GM21447 (cell line): ENCODE measurements at regions not wholly inside any gene's neighbourhood (a gene's known extent, or its start where the extent isn't known, plus 50 kb on each side); places are given as distances from the start of the nearest gene placed in this dataset.

ENCODE experiments used
- ATAC-seq: cut with Tn5 transposase; IDR thresholded peaks from one replicate; pipeline ENCODE4 v1.9.1; 2021; ENCODE audit not compliant: unreplicated experiment

DNA sequence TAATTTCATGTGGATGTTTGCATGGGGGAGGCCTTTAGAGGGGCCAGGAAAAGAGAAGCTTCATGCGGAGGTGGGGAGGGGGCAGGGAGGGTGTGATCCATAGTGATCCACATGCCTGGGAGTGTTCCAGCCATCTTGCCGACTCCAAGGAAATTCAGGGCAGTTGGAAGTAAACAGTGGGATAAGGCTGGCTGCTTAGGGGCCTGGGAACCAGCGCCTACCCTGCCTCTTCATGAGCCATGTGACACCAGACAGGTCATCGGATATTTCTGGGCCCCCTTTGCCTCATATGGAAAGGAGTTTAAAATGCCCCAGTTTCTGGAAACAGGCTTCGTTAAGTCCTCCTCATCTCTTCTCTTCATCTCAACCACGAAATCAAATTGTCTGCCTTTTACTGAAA, 983.2 kb downstream of the BCL11B start:
- ATAC-seq = no peak

DNA sequence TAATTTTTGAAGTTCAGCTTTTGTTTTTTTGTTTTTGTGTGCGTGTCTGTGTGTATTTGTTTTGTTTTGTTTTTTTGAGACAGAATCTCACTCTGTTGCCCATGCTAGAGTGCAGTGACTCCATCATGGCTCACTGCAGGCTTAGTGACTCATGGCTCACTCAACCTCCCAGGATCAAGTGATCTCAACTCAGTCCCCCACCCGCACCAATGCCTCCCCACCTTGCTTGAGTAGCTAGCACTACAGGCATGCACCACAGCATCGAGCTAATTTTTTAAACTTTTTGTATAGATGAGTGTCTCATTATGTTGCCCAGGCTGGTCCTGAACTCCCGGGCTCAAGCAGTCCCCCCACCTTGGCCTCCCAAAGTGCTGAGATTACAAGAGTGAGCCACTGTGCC, 981.4 kb downstream of the BCL11B start:
- no peak for ATAC-seq

DNA sequence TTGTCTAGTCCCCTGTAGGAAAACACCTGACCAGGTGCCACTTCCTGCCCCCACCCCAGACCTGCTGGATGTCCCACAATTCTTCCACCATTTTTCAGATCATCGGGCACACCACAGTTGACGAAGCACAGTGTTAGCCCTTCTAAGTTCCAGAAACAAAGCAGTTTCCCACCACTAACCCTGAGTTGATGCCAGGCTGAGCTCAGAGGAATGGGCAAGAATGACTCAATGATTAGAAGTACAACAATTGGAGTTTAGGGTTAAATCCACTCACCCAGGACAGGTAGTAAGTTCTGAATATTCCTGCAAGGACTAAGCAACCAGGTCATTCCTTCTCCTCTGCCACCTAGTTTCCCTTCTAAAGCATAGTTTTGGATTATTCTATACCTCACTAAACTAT, 979.8 kb downstream of the BCL11B start:
- ATAC-seq = no peak

DNA sequence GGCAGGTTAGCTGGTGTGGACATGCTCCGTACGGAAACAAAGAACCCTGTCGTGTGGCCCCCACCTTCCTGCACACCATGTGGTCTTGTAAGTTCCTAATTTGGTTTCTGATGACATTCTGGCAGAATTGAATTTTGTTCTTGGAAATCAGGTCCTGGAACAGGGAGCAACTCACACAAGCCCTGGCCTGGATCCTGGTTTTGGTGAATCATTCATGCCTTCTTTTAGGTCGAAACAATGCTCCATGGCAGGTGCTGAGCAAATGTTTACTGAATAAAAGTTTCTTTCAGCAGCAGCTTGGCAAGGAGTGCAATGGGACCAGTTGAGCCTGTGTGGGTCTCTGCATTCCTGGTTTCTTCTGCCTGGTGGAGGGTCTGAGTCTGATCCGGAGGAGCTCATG, 978.4 kb downstream of the BCL11B start:
- no peak for ATAC-seq

DNA sequence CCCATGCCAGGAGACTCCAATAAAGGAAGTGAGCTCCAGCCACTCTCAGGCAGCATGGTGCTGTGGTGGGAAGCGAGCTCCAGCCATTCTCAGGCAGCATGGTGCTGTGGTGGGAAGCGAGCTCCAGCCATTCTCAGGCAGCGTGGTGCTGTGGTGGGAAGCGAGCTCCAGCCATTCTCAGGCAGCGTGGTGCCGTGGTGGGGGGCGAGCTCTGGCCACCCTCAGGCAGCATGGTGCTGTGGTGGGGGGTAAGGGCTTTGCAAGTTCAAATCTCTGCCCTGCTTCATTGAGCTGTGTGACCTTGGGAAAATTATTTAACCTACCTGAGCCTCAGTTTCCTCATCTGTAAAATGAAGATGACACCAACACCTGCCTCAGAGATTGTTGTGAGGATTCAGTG, 975.1 kb downstream of the BCL11B start:
- ATAC-seq = no peak

DNA sequence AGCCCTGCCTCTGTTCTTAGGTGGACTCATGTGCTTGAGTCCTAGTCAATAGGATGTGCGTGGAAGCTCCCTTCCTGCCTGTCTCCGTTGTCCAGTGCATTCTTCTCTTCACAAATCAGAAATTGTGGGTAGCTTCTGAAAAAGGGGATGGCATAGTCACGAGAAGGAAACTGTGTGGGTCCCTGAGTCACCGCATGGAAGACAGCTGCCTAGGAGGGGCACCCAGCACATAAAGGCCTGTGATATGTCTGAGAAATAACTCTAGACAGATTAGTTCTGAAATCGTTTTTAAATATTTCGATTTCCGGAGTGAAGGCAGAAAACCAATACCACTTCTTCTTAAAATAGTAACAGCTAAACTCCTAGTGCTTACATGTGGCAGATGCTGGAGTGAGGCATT, 974.4 kb downstream of the BCL11B start:
- ATAC-seq = no peak

DNA sequence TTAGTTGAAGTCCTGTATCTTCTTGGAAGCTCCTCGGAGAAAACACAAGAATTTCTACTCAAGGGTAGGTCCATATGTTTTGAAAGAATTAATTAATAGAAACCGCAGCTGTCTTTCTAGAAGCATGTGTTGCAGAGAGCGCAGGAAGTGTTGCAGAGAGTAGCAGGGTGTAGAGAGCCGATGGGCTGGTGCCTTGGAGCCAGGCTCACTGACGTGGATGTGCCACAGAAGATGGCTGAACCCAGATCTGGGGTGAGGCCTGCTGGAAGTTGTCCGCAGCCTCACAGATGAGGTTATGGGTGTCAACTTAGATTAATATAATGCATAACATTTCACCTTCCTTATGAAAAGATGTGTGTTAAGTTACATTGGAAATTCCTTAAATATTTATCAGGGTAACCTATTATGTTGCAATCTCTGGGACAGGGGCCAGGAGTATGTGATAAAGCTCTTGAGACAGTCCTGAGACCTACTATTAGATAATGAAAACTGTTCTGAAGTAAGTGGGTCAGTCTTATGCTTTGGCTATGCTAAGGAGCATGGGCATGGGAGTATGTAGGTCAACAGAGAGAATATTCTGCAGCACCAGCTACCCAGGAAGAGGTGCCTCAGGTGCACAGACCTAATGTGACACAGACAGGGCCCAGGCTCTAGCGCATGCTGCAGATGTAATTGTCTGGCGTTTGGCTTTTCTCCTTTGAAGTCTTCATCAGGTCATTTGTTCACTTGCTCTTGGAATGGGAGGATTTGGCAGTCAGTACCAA, 973.3 kb downstream of the BCL11B start:
- ATAC-seq = no peak

DNA sequence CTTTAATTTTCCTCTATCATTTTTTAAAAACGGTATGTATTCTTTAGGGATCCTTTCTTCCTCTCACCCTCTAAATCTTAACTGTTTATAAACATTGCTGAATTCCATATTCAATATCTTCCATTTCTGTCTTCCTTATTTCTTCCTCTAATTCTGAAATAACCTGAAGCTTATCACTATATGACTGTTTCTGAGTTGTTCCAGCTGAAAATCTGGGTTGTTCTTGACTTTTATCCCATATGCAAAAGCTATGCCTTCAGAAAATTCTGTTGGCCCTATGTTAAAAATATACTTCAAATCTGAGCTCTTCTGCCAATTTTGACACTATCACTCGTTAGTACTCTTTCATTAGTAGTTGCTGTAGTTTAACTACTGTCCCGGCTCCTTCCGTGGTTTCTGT, 970.3 kb downstream of the BCL11B start:
- no peak for ATAC-seq

DNA sequence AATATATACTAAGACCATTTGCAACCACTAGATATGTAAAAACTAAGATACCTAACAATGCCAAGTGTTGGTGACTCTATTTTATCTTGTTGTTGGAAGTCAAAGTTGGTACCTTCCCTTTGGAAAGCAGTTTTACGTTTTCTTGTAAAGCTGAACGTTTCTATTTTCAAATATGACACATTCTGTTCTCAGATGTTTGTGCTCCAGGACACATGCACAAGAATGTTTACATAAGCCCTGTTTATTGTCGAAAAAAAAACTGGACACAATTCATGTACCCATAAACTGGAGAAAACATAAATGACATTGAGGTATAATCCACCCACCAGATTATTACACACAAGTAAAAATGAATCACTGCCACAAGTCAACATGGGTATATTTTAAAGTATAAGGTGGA, 967.4 kb downstream of the BCL11B start:
- ATAC-seq = no peak

DNA sequence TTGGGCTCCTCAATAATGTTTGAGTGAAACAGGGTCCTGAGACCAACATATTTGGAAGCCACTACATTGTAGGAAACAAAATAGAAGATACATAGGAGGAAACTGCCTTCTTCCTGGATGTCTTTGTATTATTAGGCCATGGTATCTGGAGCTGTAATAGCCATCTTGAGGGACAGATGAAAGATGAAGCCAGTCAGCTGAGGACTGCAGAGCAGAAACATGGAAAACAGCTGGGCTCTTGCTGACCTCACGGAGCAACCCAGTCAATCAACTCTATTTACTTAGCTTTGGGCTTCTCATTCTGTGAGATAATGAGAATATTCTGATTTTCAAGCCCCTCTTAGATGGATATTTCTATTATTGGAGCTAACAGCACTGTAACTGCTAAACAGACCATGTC, 962.4 kb downstream of the BCL11B start:
- no peak for ATAC-seq

DNA sequence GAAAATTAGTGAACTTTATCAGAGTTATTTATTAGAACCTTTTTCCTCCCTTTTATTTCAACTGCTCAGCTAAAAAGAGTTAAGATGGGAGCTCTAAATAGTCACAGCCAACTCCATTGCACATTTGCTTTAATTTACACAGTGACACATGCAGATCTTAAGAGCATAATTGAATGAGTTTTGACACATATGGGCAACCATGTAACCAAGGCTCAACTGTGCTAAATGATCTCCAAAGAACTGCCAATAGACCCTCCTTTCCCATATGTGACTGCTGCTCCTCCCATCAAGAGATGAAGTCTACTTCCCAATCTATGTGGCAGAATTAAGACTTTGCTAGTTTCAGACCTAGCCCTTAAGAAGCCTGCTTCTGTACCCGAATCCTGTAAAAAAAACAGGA, 960.0 kb downstream of the BCL11B start:
- no peak for ATAC-seq

DNA sequence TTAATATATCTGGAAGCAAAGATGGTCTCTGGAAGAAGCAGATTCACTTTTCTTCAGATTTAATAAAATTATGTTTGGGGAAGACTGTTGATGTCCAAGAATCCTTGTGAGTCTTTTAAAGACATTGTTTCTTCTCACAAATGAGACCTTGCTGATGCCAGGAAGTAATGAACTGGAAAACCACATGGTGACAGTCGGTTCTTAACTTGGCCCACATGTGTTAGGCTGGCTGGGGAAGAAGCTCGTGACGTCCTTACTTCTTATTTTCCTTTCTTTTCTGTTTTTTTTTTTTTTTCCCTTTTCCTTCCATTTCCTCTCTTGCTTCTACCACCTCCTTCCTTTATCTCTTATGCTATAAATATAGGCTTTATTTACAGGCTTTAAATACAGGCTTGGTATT, 950.2 kb downstream of the BCL11B start:
- ATAC-seq = no peak

DNA sequence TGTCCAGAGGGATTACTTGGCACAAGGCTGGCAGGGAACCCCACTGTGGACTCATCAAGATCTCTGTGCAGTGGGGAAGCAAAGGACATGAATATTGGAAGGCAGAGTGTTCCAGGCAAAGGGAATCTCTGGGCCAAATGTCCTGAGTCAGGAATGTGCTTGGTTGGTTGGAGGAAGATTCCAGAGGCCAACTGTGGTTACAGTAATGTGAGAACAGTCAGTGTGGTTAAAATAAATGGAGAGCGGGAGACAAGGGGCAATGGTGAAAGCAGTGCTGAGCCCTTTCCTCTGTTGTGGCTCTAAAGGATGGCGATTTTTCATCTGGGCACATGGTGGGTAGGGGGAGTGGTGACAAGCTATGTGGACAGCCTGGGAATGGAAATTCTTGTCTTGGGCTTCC, 948.2 kb downstream of the BCL11B start:
- no peak for ATAC-seq

DNA sequence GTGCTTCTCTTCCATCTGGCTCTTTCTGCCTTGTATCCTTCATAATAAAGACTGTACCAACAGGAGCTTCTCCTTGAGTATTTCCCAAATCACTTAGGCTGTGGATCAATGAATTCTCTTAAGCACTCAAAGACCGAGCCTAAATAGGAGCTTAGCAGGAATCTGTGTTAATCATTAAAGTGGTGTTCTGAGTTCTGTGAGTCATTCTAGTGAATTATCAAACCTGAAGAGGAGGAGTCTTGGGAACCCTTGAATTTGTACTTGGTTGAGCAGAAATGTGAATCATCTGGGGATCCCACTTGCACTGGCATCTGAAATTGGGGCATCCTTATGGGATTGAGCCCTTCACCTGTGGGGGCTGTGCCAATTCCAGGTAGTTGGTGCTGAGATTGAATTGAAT, 946.2 kb downstream of the BCL11B start:
- no peak for ATAC-seq

DNA sequence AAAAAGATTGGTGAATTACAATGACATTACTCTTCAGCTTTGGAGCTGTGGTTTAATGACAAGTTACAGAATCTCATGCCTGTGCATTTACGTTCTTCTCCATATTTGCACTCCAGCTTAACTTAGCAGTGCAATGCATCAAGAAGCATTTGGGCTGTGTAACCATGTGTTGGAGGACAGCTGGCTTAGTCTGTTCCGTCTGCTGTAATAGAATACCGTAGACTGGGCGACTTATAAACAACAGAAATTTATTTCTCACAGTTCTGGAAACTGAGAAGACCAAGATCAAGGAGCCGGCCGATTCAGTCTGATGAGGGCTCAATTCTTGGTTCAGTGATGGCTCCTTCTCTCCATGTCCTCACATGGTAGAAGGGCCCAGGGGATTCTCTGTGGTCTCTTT, 943.5 kb downstream of the BCL11B start:
- ATAC-seq = no peak

DNA sequence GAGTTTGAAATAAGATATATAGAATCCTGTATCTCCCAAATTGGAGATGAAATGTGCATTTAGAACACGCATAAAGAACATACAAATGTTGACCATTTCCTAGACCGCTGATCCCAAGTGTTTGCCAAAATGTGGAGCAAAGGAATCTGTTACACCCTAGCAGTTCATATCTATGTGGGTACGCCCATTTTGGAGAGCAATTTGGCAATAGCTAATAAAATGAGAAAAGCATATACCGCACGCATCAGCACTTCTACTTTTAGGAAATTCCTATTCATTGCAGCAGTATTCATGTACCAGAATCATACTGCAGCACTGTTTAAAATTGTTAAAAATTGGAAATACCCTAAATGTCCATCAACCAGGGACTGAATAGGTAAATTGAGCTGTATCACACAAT, 937.8 kb downstream of the BCL11B start:
- ATAC-seq = no peak

DNA sequence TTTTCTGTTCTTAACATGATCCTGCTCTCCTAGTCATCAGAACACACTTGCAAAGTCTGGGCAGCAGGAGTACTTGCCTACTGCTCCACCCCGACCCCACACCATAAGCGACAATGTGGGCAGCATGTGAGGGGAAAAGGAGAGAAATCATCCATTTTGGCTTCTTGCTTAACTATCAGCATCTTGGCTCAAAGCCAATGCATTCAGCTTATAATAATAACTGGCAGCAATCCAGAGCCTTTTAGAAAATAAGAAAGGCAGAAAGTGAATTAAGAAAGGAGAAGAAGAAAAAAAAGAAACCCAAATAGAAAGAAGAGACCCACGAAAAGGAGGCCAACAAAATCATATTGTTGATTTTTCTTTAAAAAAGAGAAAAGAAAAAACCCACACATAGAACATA, 930.8 kb downstream of the BCL11B start:
- no peak for ATAC-seq

DNA sequence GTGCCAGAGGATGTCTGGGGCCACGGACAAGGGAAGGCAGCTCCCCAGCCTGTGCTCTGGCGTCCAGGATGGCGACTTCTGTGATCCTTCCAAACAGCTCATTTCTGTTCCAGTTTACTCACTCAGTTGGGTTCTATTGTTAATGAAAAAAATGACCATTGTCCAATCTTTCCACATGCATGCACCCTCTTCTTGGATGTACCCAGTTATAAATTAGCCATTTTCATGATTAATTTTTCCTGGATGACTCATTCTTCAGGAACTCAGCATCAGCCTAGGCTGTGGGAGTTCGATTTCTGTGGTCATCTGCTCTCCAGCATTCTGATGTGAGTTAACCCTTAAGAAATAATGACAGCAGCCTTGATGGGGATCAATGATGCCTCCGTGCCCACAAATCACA, 926.8 kb downstream of the BCL11B start:
- ATAC-seq = no peak

DNA sequence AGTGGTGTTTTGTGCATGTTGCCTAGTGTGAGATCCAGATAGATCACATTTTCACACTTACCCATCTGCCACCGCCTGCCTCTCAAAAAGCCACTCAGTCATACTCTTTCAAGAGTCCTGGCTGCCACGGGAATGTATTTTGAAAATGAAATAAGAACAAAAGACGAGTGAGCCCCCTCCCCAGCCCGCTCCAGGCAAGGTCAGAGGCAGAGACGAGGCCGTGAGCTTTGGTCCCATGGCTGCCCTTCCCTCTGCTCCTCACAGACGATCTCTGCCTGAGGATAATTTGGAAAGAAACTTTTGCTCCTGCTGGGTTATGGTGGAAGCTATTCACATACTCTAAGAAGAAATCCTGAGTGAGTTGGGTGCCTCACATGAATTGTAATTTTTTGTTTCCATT, 924.3 kb downstream of the BCL11B start:
- ATAC-seq = no peak

DNA sequence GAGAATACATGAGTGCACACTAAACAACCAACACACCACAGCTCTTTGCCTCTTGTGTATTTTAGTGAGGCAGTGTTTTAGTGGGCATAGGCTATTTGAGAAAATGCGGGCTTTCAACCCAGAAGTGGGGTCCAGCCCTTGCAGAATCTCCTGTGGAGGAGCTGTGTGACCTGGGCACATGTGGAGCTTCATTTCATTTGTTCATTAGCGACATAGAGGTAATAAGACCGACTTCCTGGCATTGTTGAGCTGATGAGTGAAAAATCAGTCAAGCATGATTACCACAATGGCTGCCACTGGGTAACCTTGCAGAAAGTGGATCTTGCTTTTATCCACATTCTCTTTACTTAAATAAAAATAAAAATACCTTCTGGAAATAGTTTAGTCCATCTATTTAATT, 923.5 kb downstream of the BCL11B start:
- ATAC-seq = no peak

DNA sequence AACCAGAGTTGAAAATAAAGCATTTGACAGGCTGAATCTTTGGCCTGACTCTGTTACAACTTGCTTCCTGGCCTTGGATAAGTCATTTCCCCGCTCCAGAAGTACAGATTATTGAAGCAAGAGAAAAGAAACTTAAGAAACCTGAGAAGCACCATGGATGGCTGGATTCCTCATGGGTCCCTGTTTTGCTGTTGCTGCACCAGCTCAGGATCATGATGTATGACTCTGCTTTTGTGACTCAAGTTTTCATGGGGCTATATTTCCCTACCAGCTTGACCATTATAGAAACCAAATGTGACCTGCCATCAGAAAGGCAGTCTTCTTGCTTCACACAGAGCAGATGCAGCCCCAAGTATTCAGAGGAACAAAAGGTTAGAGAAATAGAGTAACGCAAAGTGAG, 921.8 kb downstream of the BCL11B start:
- no peak for ATAC-seq

DNA sequence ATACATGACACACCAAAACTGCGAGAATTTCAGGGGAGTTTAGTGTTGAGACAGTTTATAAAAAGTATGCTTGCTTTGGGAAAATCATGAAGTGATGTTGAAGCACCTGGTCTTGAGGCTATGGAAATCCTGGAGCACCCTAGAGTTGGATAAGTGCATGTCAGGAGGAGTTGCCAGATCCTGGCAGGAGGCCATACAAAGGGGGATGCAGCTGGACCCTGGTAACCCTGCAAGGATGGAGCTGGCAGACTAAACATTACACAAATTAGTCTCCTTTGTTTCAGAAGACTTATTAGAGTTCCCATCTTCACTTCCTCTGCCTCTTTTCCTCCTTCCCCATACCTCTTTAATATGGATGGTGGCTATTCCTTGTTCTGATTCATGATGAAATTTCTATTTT, 907.0 kb downstream of the BCL11B start:
- no peak for ATAC-seq

DNA sequence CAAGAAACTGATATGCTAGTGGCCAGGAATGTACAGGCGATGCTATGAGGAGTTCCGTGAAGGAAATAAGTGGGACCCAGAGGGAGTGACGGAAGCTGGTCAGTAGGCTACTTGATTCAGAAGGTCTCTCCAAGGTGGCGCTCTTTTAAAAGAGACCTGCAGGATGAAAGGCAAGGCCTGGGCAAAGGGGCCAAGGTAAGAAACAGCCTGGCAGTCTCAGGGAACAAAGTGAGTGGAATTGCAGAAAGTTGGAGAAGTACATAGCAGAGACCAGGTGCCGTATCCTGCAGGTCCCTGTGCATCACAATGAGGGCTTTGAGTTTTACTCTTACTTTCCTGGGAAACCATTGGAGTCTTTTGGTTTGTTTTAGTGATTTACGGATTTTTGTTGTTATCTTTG, 905.6 kb downstream of the BCL11B start:
- no peak for ATAC-seq

DNA sequence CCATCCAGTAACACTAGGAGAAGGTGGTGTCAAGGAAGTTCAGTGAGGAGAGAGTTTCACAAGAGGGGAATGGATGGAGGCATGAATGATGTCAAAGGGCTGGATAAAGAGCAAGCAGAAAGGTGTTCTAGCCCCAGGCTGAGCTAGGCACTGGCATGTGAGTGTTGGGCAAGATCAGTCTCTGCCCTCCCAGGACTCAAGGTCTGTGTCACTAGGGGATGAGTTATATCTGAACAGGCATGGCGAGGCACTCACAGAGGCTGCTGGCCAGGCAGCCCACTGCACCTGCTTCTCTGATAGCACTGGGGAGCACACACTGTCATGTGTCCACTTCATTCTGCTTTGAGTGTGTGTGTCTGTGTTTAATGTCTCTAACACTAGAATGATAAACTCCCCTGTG, 903.8 kb downstream of the BCL11B start:
- ATAC-seq = no peak
